HG03095 (cell line): ENCODE measurements at regions not wholly inside any gene's neighbourhood (a gene's known extent, or its start where the extent isn't known, plus 50 kb on each side); places are given as distances from the start of the nearest gene placed in this dataset.

Source experiments
- ATAC-seq: cut with Tn5 transposase; IDR thresholded peaks from one replicate; pipeline ENCODE4 v1.9.1; 2021; ENCODE audit warnings: moderate library complexity; ENCODE audit not compliant: unreplicated experiment

- no peak for ATAC-seq
Observed at GRCh38 chr1:38352869-38353268, 306.3 kb upstream of the POU3F1 start.

- no peak for ATAC-seq
Observed at GRCh38 chr1:38347446-38348175, 301.0 kb upstream of the POU3F1 start.

- no peak for ATAC-seq
Observed at GRCh38 chr1:38344716-38345115, 298.1 kb upstream of the POU3F1 start.

- ATAC-seq = no peak
Observed at GRCh38 chr1:38341694-38342093, 295.1 kb upstream of the POU3F1 start.

GRCh38 chr1:38340409-38340808 is 293.8 kb upstream of the POU3F1 start:
- no peak for ATAC-seq

- no peak for ATAC-seq
Observed at GRCh38 chr1:38337711-38338110, 291.1 kb upstream of the POU3F1 start.

GRCh38 chr1:38336961-38337360 is 290.4 kb upstream of the POU3F1 start:
- no peak for ATAC-seq

GRCh38 chr1:38336301-38336923 is 289.8 kb upstream of the POU3F1 start:
- ATAC-seq = no peak

GRCh38 chr1:38334930-38335592 is 288.5 kb upstream of the POU3F1 start:
- no peak for ATAC-seq

GRCh38 chr1:38332649-38333310 is 286.2 kb upstream of the POU3F1 start:
- no peak for ATAC-seq

GRCh38 chr1:38331496-38332210 is 285.1 kb upstream of the POU3F1 start:
- no peak for ATAC-seq

GRCh38 chr1:38330799-38331198 is 284.2 kb upstream of the POU3F1 start:
- no peak for ATAC-seq

- ATAC-seq = no peak
Observed at GRCh38 chr1:38329644-38330043, 283.1 kb upstream of the POU3F1 start.

GRCh38 chr1:38328278-38329035 is 281.9 kb upstream of the POU3F1 start:
- no peak for ATAC-seq

GRCh38 chr1:38327559-38327973 is 281.0 kb upstream of the POU3F1 start:
- no peak for ATAC-seq

GRCh38 chr1:38326856-38327255 is 280.3 kb upstream of the POU3F1 start:
- ATAC-seq = no peak

GRCh38 chr1:38326135-38326534 is 279.5 kb upstream of the POU3F1 start:
- ATAC-seq = no peak

- ATAC-seq = no peak
Observed at GRCh38 chr1:38312753-38313152, 266.2 kb upstream of the POU3F1 start.

GRCh38 chr1:38310079-38310478 is 263.5 kb upstream of the POU3F1 start:
- ATAC-seq = no peak

- ATAC-seq = no peak
Observed at GRCh38 chr1:38308780-38309179, 262.2 kb upstream of the POU3F1 start.
